Gastroesophageal sphincter (tissue), 3 donors: ENCODE measurements at regions not wholly inside any gene's neighbourhood (a gene's known extent, or its start where the extent isn't known, plus 50 kb on each side); places are given as distances from the start of the nearest gene placed in this dataset.
"Not testable (repeated sequence)": the region's sequence is repeated elsewhere in the genome, so short reads cannot be mapped to it uniquely, and the experiment has no call there.

Experiments
- POLR2A ChIP-seq, 2 donors: fragments of 450-650 bp; IDR thresholded peaks; one replicate each; pipeline ENCODE4 v1.6.1; 2017; ENCODE audit warnings: antibody characterized with exemption in 2 of 2, mild to moderate bottlenecking in 2 of 2, moderate library complexity in 1 of 2
- TF ChIP-seq, protein P1 (sequence below), 4 experiments: fragments of 200-600 bp in 2 of 4; fragments of 450-650 bp in 2 of 4; sonication (generic) in 1 of 4; IDR thresholded peaks; one replicate each; pipeline ENCODE4 v1.5.1; 2017 to 2019; ENCODE audit warnings: antibody characterized with exemption in 4 of 4, mild to moderate bottlenecking in 2 of 4, moderate library complexity in 2 of 4

DNA sequence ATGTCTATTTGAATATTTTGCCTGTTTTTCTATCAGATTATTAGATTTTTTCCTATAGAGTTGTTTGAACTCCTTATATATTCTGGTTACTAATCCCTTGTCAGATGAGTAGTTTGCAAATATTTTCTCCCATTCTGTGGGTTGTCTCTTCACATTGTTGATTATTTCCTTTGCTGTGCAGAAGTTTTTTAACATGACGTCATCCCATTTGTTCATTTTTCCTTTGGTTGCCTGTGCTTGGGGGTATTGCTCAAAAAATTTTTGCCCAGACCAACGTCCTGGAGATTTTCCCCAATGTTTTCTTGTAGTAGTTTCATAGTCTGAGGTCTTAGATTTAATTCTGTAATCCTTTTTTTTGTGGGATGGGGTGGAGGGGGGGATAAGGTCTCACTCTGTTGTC is 168.7 kb upstream of the NFIA start:
- TF ChIP-seq, protein P1, sequence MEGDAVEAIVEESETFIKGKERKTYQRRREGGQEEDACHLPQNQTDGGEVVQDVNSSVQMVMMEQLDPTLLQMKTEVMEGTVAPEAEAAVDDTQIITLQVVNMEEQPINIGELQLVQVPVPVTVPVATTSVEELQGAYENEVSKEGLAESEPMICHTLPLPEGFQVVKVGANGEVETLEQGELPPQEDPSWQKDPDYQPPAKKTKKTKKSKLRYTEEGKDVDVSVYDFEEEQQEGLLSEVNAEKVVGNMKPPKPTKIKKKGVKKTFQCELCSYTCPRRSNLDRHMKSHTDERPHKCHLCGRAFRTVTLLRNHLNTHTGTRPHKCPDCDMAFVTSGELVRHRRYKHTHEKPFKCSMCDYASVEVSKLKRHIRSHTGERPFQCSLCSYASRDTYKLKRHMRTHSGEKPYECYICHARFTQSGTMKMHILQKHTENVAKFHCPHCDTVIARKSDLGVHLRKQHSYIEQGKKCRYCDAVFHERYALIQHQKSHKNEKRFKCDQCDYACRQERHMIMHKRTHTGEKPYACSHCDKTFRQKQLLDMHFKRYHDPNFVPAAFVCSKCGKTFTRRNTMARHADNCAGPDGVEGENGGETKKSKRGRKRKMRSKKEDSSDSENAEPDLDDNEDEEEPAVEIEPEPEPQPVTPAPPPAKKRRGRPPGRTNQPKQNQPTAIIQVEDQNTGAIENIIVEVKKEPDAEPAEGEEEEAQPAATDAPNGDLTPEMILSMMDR (IDR thresholded peaks at IDR 0.05), result not testable (repeated sequence)
- not testable (repeated sequence) for TF ChIP-seq POLR2A (IDR thresholded peaks at IDR 0.05)
